SK-N-MC (cell line): ENCODE measurements at regions not wholly inside any gene's neighbourhood (a gene's known extent, or its start where the extent isn't known, plus 50 kb on each side); places are given as distances from the start of the nearest gene placed in this dataset.

Experiments
- EZH2 ChIP-seq: fragments of 200-600 bp; sonication (generic); IDR thresholded peaks from one replicate; pipeline ENCODE4 v1.6.1; 2017; ENCODE audit warnings: antibody characterized with exemption
- FOXP2 ChIP-seq: optimal IDR thresholded peaks from 2 replicates; pipeline ENCODE3; 2011; ENCODE audit warnings: mild to moderate bottlenecking, moderate library complexity; ENCODE audit not compliant: insufficient read depth; ENCODE audit errors: extremely low read length, control extremely low read depth
- POLR2AphosphoS5 ChIP-seq: IDR thresholded peaks from 2 replicates; pipeline ENCODE4 v1.6.1; 2012; ENCODE audit warnings: mild to moderate bottlenecking, low read depth, low read length, borderline replicate concordance

- TF ChIP-seq POLR2AphosphoS5 (no peak), EZH2 (no peak), FOXP2 (no peak)
Measured at GRCh38 chr18:71743634-71744033, 800.5 kb downstream of the CBLN2 start.
